Pancreas (tissue), 10 donors: ENCODE measurements at regions not wholly inside any gene's neighbourhood (a gene's known extent, or its start where the extent isn't known, plus 50 kb on each side); places are given as distances from the start of the nearest gene placed in this dataset.
A peak's percentile ranks its signal among the peaks of the same experiment; 100 is the strongest.

ENCODE experiments used
- ATAC-seq, 4 donors: fragments of 200-7000 bp; cut with Tn5 transposase; one replicate each; pipeline versions ENCODE4 v1.8.0 to v1.9.1; 2020; ENCODE audit warnings: mild to moderate bottlenecking in 4 of 4, moderate library complexity in 4 of 4
- DNase-seq, 6 donors: peaks; one replicate each; pipeline ENCODE4 v3.0.0-alpha.2; 2020
- FAIRE-seq: peaks from 2 replicates; lab custom pipeline; 2012; peaks lifted over from hg19 to GRCh38; lab: Jason Lieb, UNC
- H3K27ac ChIP-seq, 4 donors: fragments of 200-600 bp; sonication (generic); 1 replicate in 3 of 4; 2 replicates in 1 of 4; pipeline versions ENCODE4 v1.5.0 to v1.8.0; 2020
- H3K27me3 ChIP-seq, 4 donors: fragments of 200-600 bp; one replicate each; pipeline ENCODE4 v1.8.0; 2021
- H3K36me3 ChIP-seq, 3 donors: fragments of 200-600 bp; sonication (generic) in 1 of 3; one replicate each; pipeline versions ENCODE4 v1.5.0 to v1.8.0; 2020 to 2021
- H3K4me1 ChIP-seq, 3 donors: fragments of 200-600 bp; one replicate each; pipeline ENCODE4 v1.8.0; 2021
- H3K4me3 ChIP-seq, 4 donors: fragments of 200-600 bp; sonication (generic) in 2 of 4; one replicate each; pipeline versions ENCODE4 v1.5.0 to v1.8.0; 2020 to 2021
- H3K9me3 ChIP-seq, 4 donors: fragments of 200-600 bp; one replicate each; pipeline ENCODE4 v1.8.0; 2021
- CTCF ChIP-seq, 4 donors: fragments of 200-600 bp; sonication (generic) in 3 of 4; IDR thresholded peaks; one replicate each; pipeline versions ENCODE4 v1.5.0 to v1.8.0; 2021; ENCODE audit warnings: antibody characterized with exemption in 4 of 4
- WGBS, 2 donors: extraction: QIAGEN DNeasy Blood & Tissue Kit; methylation state at CpG; one replicate each; pipeline ENCODE4 v1.1.7; 2013; 5-methylcytosine and 5-hydroxymethylcytosine counted together
- intact Hi-C, 3 donors: fragments of 100-400 bp; cut with DNase I; formaldehyde crosslinking; loops; one replicate each; pipeline versions ENCODE4 v1.11.1 to v1.14.2; 2022
- donor health status: healthy with polysubstance abuse.
- donor health status: DM: no; HTN: no; CAD: no; lungs with moderate emphysema.
- donor health status: DM: no; HTN: no; CAD: no.
- donor health status: control.
- donor health status: control.
- donor health status: Bipolar disorder and iron deficiency.
- donor health status: DM: yes; HTN: yes; CAD: no.
- donor health status: DM: no; HTN: no; CAD: no.
- donor health status: DM: no; HTN: no; CAD: no.
- donor health status: DM: yes; HTN: yes; CAD: no.

- intact Hi-C loops = no loop called here
- TF ChIP-seq CTCF (IDR thresholded peaks at IDR 0.05) = no peak
- ATAC-seq (no peak), DNase-seq (no peak), FAIRE-seq (no peak)
- WGBS, 2 donors = 84 to 89% methylated on average over 7 of the region's 7 CpGs
- no peaks in the 10 kb centered on the region for H3K27me3 ChIP-seq
- no peaks in the 10 kb centered on the region for H3K9me3 ChIP-seq
- no peaks in the 10 kb centered on the region for H3K4me1 ChIP-seq
- no peaks in the 10 kb centered on the region for H3K36me3 ChIP-seq
- no peak overlapping the region for H3K4me3 ChIP-seq
- no peak overlapping the region for H3K27ac ChIP-seq
Observed at GRCh38 chr2:10183146-10183675, 60.7 kb downstream of the RRM2 start.

- intact Hi-C loops = no loop called here
Observed at GRCh38 chr2:10184421-10184820, 61.9 kb downstream of the RRM2 start.

GRCh38 chr2:10185046-10185445 lies 62.5 kb downstream of the RRM2 start:
- Histone ChIP-seq H3K36me3 (no peaks in the 10 kb centered on the region), H3K27ac (no peak overlapping the region), H3K4me1 (no peaks in the 10 kb centered on the region), H3K9me3 (no peaks in the 10 kb centered on the region), H3K4me3 (no peak overlapping the region), H3K27me3 (no peaks in the 10 kb centered on the region)
- 70 to 76% methylated on average over 8 of the region's 8 CpGs for WGBS, 2 donors
- no peak for ATAC-seq
- no peak for FAIRE-seq
- DNase-seq = no peak
- TF ChIP-seq CTCF (IDR thresholded peaks at IDR 0.05) = no peak
- intact Hi-C loops = no loop called here

More at GRCh38 chr2:10184421-10184820, 61.9 kb downstream of the RRM2 start:
- H3K27me3 ChIP-seq = no peaks in the 10 kb centered on the region
- no peaks in the 10 kb centered on the region for H3K4me1 ChIP-seq
- DNase-seq = peak in 1 of 6 donors; percentile 27
- no peaks in the 10 kb centered on the region for H3K9me3 ChIP-seq
- no peak for ATAC-seq
- H3K4me3 ChIP-seq = no peak overlapping the region
- FAIRE-seq = no peak
- no peak for TF ChIP-seq CTCF (IDR thresholded peaks at IDR 0.05)
- WGBS, 2 donors = 91 to 94% methylated on average over 6 of the region's 6 CpGs
- no peak overlapping the region for H3K27ac ChIP-seq
- no peaks in the 10 kb centered on the region for H3K36me3 ChIP-seq

- no peak for TF ChIP-seq CTCF (IDR thresholded peaks at IDR 0.05)
- Histone ChIP-seq H3K4me1 (no peaks in the 10 kb centered on the region), H3K36me3 (no peaks in the 10 kb centered on the region), H3K27ac (no peak overlapping the region), H3K27me3 (no peaks in the 10 kb centered on the region), H3K9me3 (no peaks in the 10 kb centered on the region), H3K4me3 (no peak overlapping the region)
- FAIRE-seq = no peak
- 80 to 81% methylated on average over 4 of the region's 4 CpGs for WGBS, 2 donors
- ATAC-seq = no peak
- intact Hi-C loops = no loop called here
- no peak for DNase-seq
Observed at GRCh38 chr2:10185755-10186154, 63.2 kb downstream of the RRM2 start.

- Histone ChIP-seq H3K4me1 (no peaks in the 10 kb centered on the region), H3K9me3 (no peaks in the 10 kb centered on the region), H3K4me3 (no peak overlapping the region), H3K27ac (no peak overlapping the region), H3K36me3 (no peaks in the 10 kb centered on the region), H3K27me3 (no peaks in the 10 kb centered on the region)
- DNase-seq = peak in 2 of 6 donors; percentile 56 to 71
- peak in 1 of 4 donors; percentile 34 for ATAC-seq
- no peak for TF ChIP-seq CTCF (IDR thresholded peaks at IDR 0.05)
- intact Hi-C loops = no loop called here
- FAIRE-seq = no peak
- 73 to 80% methylated on average over 24 of the region's 24 CpGs for WGBS, 2 donors
Observed at GRCh38 chr2:10186868-10187535, 64.5 kb downstream of the RRM2 start.
